ENCODE measurements at regions not wholly inside any gene's neighbourhood (a gene's known extent, or its start where the extent isn't known, plus 50 kb on each side); places are given as distances from the start of the nearest gene placed in this dataset.

DNA sequence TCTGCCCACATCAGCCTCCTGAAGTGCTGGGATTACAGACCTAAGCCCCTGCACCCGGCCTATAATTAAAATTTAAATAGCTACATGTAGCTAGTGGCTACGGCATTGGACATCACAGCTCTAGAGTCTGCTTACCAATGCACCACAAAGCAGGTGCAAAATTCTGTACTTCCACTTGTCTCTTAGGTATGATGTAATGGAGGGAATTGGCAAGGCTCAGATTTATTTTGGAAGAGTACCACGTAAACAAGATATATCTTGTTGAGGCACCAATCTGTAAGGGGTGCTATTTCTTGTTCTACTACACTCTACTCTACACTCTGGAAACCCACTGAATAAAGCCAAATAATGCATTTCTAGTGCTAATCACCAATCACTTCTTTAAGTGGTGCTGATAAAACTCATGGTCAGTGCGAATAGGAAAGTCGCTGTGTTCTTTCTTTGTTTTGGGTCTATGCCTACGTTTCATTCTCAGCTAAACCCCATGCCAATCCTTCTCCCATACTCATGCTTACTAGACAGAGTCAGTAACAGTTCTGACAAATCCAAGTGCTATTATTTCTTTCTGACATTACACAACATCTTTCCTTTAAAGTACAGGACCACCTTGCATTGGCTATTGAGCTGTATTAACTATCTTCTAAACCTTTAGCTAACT is 92.3 kb downstream of the GC start:
- DNase-seq: peak; percentile 8

DNA sequence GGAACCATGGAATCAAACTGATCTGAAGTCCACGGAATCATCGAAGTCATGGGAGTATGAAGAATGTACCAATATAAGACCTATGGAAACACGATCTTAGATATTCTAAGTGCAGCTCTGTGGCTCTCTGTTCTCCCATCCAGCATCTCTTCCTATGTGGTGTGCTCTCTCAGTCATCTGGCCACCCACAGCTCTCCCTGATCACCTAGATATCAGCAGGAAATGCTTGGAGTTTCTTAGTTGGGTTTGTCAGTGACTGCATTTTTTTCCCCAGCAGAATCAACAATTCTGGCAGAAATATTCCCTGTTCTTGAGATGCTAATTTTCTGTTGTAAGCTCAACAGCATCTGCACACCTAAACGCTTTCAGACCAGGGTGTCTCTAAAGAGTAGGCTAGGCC is 94.1 kb downstream of the GC start:
- DNase-seq: no peak

DNA sequence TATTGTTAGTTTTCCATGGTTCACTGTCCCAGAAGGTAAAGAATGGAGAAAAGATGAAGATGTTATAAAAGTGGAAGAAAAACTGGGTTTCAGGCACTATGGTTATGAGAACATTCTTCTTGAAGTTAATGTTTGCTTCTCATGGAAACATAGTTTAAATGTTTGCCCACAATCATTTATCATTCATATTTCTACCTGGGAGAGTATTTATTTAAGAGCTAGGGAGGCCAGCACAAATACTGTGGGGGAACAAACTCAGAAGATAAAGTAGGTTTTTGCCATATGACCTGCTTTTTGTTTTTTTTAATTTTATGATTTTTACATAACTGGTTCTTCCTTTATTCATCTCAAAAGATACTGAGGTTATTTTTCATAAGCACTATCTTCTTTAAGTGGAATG is 96.8 kb downstream of the GC start:
- no peak for DNase-seq

DNA sequence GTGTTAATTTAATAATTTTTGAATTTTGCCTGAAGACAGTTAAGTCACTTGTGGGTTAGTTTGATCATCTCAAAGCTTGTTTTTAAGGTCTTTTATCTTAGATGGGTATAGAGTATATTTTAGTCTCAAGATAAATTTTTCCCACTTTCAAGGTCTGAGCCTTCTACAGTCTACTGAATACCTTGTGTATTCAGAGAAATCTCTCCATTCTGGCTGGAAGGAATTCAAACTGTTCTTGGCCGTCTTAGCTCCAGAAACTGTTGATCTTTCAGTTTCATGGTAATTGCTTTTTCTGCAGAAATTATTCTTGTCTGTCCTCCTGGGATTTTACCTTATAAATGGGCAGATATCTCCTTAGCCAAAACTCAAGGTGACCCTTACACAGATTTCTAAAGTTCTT is 97.9 kb downstream of the GC start:
- no peak for DNase-seq

DNA sequence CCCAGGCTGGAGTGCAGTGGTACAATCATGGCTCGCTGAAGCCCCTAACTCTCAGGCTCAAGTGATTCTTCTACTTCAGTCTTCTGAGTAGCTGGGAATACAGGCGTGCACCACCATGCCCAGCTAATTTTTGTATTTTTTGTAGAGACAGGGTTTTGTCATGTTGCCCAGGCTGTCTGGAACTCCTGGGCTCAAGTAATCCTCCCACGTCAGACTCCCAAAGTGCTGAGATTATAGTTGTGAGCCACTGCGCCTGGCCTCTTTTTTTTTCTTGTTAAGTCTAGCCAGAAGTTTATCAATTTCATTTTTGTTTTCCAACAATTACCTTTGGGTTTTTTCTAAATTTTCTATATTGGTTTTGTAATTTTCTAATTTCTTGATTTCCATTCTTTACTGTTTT is 100.6 kb downstream of the GC start:
- no peak for DNase-seq

DNA sequence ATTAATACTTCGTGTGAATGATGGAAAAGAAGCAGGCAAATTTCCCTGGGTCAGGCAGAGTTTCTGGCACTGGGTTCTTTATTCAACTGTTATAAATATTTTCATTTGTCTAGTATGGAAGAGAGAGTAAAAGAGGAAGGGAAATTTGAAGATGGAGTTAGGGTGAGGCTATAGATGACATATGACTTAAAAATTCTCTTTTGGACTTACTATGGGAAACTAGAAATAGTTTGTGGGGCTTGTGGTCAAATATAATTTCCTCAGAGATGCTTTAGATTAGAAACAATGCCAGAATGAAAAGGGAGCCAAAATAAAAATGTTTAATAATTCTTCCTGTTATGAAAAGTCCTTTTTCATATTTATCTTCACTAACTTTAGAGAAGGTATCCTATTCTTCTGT is 103.2 kb downstream of the GC start:
- DNase-seq: no peak

DNA sequence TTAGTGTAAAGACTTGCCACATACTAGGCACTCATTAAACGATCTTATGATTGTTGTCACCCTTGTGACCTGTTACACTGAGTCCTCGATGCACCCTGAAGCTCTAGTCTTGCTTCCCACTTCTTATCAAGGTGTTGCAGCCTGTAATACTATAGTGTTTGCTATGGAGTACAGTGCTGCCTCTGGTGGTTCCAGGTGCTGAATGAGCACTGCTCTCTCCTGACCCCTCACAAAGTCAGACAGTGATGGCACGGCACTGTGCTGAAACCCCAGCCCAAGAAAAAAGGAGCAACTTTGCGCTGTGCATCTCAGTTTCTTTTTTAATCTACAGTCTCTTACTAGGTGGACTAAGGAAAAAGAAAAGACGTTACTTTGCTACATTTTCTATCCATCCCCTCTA is 106.3 kb downstream of the GC start:
- no peak for DNase-seq

DNA sequence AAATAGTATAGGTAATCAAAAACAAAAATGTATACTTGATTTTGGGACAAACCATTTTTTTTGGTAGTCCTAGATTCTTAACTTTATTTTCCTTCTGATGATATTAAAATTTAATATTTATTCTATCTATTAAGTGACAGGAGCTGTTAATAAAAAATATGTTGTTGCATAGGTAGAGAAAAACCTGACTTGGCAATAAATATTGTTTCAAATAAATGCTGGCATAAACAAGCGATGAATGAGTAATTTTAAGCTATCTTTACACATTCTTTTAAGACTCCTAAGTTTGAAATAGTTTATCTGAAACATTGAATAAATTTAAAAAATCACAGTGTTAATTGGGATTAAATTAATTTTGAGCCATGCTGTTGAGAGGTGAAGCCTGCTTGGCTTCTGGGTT is 114.6 kb downstream of the GC start:
- DNase-seq: no peak

DNA sequence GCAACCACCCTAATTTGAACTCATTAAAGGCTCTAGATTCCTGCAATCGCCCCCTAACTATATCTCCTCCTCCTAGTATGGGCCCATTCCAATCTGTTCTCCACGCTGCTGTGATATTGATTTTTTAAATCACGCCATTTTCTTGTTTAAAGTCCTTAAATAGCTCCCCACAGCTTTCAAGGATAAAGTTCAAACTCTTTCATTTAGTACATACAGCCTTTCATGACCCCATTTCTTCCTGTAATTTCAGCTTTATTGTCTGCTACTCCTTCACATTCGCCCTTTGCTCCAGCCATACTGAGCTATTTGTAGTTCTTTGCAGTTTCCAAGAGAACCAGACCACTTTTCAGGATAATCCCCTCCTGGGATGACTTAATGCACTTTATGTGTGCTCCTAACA is 118.5 kb downstream of the GC start:
- DNase-seq: no peak

DNA sequence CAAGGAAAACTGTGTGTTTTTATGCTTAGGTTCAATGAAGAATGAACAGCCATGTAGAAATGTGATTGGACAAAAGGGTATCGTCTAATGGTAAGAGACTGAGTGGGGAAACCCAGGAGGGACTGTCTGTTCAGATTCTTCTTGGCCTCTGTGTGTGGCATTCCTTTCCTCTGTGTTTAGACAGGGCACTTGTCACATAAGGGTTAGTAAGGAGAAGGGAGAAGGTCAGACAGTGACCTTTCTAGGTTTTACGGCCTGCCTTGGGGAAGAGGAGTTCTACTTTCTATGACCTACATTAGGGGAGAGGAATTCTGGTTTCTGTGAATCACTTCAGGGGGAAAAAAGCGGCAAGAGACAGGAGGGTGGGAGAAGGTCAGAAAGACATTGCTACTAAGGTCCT is 119.5 kb downstream of the GC start:
- no peak for DNase-seq

DNA sequence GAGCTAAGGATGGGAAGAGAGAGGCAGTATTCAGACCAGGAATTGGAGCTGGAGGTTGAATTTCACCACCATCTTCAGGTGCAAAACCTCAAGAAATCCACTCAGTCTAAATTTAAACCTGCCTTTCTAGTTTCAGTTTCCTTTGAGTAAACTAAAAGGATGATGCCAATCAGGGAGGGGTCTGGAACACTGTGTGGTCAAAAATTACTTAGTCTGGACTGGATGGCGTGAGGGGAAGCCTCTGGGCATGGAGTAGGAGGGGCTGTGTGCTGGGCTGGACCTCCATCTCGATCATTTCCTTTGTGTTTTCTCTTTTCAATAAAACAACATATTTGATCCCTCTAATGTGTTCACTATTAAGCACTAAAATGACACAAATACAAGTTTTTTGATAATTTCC is 120.1 kb downstream of the GC start:
- no peak for DNase-seq

DNA sequence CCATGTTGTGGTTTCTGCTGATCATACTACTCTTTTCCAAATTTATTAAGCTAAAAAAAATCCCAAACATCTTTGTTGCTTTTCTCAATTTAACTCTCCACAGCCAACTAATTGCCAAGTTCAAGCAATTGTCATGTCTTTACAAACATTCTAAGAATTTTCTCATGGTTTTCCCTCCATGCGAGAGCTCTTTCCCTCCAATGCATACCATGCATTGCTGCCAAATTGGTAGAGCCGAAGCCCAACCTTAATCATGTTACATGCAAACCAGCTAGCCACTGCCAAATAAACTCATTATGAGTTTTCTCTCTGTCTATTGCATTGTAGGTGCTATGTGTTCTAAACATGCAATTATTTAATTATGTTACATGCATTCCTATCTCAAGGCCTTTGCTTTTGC is 123.9 kb downstream of the GC start:
- no peak for DNase-seq

DNA sequence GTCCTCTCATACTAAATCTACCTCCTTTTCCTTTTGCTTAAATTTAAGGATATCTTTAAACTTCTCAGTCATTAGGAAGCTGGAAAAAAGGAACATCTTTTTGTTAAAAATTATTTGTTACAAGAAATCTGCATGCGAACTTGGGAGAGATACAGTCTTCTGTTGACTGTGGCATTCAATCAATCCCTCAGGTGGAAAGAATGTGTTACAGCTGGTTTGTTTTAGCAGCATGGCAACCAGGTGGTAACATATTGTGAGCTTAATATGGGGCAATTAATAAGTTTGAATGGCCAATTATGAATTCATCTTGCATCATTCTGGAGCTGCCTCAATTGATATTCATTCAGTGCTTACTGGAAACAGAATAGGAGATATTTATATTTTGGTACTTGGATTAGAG is 135.0 kb downstream of the GC start:
- DNase-seq: no peak

DNA sequence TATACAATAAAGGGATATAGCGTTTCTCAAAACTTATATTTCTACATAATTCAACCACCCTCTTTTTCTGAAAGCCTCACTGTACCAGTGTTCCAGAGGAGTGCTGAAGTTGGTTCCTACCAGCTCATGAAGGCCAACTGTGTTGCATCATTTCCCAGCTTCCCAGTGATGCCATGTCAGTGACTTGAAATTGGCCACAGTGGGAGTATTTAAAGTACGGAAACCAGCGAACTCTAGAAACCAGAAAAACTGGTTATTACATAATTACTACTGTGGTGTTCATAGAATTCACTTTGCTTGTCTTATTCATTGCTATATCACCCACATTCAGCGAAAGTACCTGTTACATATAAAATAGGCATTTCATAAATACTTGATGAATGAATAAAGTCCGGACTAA is 135.4 kb downstream of the GC start:
- no peak for DNase-seq

DNA sequence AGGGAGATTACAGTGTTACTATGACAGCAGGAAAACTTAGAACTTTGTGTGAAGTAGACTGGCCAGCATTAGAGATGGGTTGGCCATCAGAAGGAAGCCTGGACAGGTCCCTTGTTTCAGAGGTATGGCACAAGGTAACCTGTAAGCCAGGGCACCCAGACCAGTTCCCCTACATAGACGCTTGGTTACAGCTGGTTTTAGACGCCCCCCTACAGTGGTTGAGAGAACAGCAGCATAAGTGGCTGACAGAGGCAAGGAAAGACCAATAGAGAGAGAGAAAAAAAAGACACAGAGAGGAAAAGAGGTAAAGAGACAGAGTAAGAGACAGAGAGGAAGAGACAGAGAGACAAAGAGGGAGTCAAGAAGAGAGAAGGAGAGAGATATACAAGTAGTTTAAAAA is 144.5 kb downstream of the GC start:
- no peak for DNase-seq

DNA sequence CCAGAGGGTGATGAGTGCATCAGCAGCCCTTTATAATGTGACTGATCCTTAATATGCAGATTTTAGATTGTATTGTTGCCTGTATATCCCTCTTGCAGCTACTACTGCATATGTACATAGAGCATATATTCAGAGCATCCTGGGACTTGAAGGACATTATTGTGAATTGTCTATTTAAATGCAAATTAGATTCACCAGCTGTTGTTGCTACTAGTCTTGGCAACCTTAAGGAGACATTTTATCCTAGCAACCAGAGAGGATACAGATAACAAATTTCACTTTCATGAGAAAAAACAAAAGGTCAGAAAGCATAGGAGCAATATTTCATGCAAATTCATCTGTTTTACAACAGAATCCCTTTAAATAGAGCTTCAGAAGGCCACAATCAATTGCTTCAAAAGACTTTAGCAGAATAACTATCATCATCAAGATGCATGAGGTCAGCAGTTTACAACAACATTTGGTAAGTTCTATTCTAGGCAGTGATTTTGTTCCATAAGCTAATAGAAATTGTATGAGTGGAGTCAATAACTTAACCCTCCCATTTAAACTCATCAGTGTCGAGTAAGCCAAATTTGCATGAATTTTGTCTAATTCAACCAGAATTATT is 148.6 kb downstream of the GC start:
- DNase-seq: peak; percentile 14

DNA sequence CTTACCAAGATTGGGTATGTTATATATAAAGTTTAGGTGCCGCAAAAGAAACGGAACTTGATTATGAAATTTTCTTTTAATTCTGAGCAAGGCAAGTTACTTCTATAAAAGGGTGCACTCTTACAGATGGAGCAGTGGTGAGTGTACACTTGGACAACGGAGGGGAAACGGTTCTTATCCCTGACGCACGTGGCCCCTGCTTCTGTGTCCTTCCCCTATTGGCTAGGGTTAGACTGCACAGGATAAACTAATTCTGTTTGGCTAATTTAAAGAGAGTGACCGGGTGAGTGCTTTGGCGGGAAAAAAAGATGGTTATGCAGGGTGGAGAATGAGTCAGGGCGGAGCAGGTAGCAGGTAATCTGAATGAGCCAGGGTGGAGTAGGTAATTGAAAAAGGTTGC is 149.5 kb downstream of the GC start:
- no peak for DNase-seq

DNA sequence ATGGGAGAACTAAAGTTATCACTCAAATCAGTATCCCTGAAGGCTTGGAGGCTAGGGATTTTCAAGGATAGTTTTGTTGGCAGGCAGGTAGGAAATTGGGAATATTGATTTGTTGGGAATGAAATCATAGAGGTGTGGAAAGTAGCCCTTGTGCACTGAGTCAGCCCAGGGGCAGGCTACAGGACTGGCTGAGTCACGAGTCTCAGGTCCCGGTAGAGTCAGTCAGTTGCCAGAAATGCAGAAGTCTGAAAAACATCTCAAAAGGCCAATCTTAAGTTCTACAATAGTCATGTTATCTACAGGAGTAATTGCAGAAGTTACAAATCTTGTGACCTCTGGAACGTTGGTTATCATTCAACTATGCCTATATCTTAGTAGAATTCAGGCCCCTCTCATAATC is 153.1 kb downstream of the GC start:
- no peak for DNase-seq

DNA sequence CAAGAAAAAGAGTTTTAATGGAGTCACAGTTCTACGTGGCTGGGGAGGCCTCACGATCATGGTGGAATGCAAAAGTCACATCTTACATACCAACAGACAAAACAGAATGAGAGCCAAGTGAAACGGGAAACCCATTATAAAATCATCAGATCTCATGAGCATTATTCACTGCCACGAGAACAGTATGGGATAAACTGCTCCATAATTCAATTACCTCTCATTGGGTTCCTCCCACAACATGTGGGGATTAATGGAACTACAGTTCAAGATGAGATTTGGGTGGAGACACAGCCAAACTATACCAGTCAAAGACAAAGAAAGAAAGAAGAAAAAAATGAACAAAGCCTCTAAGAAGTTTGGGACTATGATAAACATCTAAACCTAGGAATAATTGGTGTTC is 158.9 kb downstream of the GC start:
- no peak for DNase-seq

All from NCI-H1092 treated with DMSO at 0.1 percent for 48 hours (cell line).